NCI-H187 (cell line): ENCODE measurements at regions not wholly inside any gene's neighbourhood (a gene's known extent, or its start where the extent isn't known, plus 50 kb on each side); places are given as distances from the start of the nearest gene placed in this dataset.

Experiments used
- DNase-seq, 2 experiments: peaks; one replicate each; lab custom pipeline; 2025; lab: John Stamatoyannopoulos, UW

DNA sequence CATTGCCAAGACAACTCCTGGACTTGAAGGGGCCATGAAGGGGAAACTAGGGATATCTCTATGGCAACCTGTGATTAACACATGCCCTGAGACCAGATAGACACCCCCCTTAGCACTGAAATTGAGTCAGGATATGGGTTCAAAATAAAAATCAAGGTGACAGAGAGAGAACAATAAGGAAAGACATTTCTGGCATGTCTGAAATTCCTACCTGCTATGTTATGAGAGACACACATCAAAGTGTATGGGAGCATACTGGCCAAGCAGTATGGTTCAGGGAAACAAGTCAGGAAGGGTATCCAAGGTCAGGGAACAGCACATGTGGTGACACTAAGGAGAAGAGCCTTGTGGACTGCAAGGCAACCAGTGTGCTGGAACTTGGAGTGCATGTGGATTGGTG is 388.7 kb downstream of the SHQ1 start:
- no peak for DNase-seq

DNA sequence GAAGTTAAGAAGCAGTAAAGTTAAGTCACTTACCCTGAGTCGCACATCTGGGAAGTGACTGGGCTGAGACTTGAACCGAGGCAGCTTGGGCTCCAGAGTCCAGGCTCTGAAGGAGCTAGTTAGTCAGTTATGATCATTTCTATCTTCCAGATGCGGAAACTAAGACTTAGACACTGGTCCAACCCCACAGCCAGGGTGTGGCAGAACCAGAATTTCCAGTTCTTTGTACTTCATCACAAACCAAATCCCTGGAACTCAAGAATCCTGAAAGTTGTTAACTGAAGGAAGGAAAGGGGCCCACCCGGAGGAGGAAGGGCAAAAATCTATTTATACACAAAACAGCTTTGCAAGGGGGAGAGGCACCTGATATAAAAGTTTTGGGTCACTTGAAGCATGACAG is 389.9 kb downstream of the SHQ1 start:
- no peak for DNase-seq

DNA sequence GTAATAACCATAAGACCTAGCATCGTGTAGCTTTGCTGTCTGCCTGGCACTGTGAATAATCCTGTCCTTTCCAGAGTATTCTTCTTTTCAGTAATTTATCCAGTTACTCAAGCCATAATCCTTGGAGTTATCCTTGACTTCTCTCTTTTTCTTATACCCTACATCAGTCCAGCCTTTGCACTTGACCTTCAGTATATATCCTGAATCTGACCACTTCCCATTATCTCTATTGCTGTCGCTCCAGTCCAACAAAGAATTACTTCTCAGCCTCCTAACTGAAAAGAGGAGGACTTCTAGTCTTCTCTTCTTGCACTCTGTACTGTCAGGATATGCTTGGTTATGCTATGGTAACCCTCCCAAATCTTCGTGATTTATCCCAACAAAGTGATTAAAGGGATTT is 393.8 kb downstream of the SHQ1 start:
- DNase-seq = no peak

DNA sequence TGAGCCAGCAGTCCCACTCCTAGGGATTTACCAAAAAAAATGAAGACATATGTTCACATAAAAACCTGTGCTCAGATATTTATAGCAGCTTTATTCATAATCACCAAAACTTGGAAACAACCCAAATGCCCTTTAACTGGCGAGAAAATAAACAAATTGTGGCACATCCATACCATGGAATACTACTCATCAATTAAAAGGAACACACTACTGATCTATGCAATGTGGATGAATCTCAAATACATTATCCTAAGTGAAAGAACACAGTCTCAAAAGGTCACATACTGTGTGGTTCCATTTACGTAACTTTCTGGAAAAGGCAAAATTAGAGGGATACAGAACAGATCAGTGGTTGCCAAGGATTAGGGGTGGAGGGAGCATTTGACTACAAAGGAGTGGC is 394.5 kb downstream of the SHQ1 start:
- DNase-seq = no peak

DNA sequence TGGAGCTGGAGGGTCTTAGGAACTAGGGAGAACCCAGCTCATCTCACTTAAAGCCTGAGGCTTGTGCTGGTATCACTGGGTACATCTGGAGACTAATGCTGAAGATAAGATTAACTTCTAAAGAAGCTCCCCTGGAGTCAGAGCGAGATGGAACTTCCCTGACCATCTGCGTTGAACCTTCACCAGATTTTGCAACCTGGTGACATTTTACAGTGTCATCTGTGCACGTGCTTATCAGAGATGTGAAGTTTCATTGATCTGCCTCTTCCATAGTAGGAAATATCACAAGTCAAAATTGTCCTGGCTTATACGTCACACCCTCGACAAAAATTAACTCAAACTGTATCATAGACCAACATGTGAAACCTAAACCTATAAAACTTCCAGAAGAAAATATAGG is 395.5 kb downstream of the SHQ1 start:
- no peak for DNase-seq

DNA sequence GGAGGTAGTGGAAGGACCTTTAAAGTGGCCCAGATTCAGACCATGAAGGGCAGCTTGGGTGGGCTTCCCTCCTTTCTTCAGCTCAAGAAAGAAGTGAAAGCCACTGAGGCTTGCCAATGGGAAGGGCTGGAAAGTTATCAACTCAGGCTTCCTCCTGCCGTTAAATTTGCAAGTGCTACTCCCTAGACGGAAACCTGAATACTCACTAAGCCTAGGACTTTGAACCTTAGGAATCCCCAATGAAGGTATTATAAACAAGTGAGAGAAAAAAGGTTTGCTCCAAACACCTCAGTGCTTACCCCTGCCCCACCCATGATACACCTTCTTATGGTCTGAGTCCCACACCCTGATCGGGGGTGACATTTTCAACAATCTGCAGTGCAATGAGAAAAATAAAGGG is 396.4 kb downstream of the SHQ1 start:
- DNase-seq = no peak

DNA sequence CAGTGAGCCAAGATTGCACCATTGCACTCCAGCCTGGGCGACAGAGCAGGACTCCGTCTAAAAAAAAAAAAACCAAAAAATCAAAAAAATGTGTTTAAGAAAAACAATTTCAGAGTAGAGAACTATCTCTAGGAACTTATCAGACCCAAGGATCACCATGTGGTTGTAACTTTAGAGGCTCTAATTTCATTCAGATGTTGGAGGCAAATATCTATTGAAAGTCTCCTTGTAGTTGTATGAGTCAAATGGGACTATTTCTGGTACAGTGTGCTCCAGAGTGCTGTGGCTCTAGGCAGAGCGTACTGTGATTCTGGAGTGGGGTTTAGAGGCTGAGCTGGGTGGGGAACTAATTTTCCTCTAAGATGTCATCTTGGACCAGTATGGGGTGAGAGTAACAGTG is 398.7 kb downstream of the SHQ1 start:
- DNase-seq = no peak

DNA sequence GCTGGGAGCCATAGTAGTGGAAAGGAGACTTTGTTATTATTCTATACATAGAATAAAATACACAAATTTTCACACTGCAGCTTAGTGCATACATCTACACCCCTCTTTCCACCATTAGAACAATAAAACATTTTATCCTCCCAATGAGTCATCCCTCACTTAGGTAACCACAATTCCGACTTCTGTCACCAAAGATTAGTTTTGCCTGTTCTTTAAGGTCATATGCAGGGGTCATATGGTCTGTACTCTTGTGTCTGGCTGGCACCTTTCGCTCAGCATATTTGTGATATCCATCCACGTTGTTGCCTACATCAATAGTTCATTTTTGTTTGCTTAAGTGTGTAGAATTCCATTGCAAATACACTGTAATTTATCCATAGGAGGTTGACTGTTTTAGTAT is 399.4 kb downstream of the SHQ1 start:
- no peak for DNase-seq

DNA sequence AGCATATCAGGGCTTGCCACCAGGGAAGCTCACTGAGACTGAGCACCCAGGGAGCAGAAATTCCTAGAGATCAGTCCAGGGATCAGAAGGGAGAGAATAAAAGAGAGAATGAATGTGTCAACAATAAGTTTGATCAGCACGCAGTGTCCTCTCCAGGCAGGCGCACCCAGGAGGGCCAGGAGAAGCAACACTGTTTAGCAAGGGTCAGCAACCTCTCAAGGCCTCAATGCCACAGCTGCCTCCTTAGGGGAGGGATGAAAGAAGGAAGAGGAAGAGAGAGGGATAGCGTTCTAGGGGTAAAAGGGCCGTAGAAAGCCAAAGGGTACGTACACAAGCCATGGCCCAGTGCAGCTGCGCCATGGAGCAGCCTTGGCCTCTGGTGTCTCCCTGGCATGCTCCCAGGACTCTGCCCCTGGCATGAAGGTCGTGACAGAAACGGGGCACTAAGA is 399.8 kb downstream of the SHQ1 start:
- no peak for DNase-seq

DNA sequence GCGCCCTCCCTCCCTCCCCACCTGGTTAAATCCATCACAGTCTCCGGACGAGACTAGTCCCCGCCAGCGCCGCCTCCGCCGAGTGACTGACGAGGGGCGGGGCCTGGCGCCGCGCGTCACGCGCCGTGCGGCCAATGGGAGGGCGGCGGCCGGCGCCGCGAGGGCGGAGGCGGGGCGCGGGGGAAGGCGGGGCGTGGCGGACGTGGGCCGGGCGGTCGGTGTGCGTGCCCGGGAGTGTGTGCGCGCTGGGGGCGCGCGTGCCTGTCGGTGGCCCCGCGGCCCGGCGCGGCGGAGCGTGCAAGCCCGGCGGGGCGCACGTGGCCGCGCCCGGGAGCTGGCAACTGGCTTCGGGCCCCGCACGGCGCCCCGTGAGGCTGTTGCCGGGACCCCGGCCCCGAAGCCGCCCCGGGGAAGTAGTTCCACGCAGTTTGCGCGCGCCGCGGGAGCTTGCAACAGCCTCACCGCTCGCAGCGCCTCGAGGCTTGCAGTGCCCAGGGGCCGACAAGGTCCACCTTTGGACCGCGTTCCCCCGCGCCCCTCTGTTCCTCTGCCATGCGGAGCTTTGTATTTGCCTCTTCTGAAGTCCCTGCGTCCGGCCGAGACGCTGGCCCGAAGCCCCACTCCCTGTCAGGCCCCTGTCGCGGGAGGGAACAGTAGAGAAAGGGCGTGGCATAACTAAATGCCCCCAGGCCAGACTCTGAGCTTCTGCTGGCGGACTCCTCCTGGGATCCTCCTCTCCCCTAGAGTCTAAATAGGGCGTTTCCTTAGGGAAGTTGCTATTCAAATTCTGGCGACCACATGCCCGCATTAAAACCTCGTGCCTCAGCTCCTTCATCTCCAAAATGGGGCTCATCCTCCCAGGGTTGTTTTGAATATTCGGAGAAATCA is 400.9 kb downstream of the SHQ1 start:
- DNase-seq = peak; percentile 29 to 73

DNA sequence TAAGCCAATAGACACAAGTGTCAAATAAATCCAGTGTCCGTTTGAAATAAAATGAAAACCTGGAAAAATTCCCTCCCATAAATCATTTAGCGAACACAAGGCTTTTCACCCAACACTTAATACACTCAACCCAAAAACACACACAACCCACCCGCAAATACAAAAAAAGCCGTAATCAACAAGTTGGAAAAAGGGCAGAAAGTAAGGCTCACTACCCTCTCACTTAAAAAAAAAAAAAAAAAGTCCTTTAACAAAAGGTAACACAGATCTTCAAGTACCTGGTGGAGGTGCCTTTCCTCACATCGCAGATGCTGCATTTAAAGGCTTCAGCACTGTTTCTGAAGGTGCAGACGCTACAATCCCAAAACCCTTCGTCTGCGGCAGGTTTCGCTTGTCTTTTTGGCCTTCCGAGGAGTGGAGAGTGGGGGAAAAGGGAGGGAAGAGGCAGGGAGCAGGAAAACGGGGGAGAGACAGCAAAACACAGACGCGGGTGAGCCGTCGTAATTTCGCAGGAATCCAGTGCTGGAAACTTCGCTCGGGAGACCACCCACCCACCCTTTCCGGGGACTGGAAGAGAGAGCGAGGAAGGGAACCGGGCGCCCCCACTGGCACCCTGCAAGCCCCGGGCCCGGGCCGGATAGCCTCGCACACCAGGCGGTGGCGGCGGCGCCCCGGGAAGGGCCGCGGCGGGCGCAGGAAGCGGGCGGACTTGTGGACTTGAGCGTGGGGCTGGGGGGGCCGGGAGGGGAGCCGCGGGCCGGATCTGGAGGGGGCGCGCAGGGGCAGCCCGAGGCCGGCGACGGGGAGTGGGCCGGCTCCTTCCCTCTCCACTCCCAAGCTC is 401.8 kb downstream of the SHQ1 start, which contains the start of gene RYBP:
Gene RYBP, minus strand, starts transcription at position 404 of the 841 bp plus-strand sequence.
- DNase-seq = no peak

DNA sequence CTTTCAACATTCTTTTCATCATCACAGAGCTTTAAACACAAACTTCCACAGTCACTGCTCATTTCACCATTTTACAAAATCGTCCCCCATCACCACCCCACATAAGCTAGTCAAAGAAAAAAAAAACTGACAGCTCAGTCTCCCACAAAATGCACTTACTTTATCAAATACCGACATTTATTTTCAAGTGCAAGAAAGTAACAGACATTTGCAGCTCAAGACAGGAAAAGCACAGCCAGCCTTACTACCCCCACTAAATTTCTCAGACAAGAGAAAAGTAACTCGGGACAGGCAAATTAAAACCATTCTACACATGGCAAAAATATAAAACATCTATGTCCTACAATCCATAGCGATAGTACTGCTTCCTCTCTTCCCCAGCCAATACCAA is 402.4 kb downstream of the SHQ1 start:
- no peak for DNase-seq

DNA sequence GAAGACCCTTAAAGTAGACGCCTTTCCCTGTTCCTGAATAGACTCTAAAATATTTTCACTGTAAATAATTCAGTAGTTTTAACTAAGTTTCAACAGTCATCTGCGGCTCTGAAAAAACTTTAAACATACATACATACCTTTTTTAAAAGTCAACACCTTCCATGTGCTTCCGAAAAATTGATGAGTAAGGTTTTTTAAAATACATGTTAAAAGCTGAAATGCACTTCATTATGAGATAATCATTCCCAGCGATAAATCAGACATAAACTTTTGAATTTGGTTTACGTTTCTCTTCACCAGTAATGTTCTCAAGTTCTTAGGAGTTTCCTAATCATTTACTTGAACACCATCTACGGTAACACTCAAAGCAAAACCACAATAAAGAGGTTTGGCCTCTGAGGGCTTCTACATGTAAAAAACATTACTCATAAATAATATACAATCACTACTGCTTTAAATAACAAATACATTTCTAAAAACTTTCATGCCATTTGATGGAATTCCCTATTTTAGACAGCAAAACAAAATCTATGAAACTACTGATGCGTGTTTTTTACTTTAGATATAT is 403.5 kb downstream of the SHQ1 start:
- no peak for DNase-seq

DNA sequence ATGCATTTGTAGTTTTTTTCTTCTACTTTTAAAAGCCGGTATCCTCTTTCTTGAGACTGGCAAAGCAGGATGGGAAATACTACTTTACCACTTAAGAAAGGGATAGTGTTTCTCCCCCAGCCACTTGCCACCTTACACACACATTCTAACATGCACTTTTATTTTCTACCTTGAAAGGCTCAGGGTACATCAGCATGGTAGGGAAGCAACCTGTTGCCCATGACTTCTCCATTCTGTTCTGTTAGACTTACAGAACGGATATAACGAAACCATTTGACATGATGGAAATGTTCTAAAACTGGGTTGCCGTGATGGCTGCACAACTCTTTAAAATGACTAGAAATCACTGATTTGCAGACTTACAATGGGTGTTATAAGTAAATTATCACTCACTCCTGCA is 405.5 kb downstream of the SHQ1 start:
- DNase-seq = no peak

DNA sequence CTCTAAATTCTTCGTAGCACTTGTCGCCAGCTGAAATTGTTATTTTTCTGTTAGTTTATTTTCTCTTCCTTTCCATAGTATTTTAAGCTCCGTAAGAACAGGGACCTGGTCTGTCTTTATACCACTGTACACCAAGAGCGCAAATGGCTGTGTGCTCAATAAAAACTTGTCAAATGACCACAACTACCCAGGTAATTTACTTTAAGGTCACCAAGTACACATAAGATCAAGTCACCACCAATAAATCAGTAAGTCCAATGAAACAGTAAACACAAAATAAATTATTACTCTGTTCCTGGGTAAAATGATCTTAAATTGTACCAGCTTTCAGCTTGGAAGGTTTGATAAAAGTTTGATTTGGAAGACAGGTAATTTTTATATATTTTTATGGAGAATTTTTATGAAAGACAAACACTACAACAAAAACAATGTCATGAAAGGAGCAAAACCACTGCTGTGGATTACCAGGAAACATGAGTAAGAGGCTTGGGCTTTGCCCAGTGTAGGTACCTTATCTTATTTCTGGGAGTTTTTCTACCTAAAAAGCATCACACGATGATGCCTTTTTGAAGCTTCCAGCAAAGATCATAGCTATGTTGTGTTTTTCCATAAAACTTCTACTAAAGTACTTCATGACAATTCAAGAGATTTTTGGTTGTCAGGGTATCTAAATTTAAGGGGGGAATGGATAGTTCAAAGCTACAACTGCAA is 406.8 kb downstream of the SHQ1 start:
- no peak for DNase-seq

DNA sequence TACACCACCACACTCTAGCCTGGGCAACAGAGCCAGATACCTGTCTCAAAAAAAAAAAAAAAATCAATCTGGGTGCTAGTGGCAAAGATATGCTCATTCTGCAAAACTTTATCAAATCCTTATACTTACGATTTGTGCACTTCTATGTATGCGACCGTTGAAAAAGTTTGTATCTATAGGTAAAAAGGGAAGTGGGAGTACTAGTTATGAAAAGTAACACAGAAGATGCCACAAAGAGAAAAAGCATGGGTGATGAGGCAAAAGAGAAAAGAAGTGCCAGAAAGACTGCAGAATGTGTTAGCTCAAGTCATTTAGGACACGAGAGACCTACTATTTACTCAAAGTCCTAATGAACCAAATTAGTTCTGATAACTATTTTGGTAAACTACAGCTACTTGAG is 407.8 kb downstream of the SHQ1 start:
- no peak for DNase-seq

DNA sequence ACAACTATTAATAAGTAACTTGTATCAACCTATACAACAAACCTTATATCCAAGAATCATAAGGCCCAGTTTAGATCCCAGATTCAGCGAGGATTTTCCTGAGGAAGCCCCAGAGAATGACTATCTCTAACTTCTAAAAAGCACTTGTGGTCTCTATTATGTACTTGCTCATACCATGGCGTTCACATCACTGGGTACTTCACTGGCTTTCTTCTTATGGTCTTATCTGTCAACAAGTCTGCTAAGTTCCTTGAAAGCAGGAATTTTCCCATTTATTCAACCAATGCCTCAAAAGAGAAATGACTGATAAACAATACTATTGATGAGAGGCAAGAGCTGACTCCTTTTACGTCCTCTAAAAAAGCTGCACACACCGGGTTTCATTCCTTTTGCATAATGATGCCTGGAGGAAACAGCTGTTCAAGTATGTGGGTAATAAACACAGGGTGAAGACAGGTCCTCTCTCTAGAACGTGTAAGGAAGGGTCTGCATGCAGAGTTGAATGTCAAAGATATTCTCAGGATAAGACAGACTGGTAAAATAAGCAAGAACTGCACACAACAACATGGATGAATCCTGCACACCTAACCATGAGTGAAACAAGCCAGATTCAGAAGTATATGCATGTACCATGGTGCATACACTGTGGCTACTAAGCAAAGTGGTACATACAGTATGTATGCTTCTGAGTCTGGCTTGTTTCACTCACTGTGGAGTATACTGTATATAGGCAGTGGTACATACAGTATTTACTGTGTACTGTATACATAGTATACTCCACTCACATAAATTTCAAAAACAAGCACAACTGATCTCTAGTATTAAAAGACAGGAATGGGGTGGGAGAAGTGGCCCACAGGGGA is 408.7 kb downstream of the SHQ1 start:
- DNase-seq = no peak

DNA sequence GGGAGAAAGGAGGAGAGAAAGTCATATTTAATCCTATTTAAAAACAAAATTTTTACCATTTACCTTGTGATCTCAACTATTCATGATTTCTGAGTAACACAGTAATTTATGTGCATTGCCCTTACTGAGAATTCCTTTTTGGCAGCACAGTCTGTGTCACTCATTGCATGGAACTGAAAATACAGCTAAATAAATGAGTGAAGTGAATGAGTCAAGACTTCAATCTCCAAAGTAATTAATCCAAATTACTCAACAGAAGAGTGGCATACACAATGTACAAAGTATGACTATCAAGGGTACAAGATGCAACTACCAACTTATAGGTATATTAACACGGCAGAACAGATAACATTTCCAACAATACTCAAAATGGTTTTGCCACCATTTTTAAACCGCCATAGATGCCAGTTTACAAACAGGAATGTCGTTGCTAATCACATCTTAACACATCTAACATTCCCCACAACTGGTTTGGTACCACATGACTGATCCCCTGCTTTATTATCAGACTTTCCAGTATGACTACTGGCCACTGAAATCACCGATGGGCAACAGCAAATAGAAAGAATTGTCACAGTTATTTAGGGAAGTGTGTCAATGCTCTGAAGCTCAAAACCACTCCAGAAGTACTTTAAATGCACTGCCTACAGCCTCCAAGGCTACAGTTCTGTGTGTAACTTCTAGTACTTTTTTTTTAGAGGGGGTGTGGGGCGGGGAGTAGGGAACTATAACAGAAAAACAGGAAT is 410.4 kb downstream of the SHQ1 start:
- DNase-seq = no peak

DNA sequence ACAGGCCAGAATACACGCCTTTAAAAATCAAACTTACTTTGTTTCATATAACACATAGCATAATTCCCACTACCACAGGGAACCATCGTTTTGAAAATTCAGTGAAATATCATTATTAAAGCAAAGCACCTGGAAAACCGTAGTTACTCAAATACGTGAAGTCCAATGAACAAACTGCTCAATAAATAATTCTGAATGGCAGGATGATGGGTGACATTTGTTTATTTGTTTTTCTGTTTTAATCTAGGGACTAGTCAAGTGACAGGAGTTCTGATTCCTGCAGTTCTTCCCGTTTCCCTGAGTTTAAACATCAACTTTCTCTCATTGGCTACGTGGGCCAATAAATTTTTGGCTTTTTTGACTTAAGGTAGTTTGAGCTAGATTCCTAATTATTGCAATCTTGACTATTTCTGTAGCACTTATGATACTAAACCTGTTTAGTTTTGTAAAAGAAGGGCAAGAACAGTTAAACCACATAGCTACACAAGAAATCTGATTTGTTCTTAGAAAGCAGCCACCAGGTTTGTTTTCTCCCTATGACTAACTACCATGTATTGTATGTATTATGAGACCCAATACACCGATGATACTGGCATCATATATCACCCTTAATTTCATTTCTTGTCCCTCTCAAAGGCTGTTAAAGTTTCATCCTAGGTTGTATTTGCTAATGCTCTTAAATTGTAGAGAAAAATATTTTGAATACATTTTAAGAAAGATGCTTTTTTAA is 411.2 kb downstream of the SHQ1 start:
- DNase-seq = no peak

DNA sequence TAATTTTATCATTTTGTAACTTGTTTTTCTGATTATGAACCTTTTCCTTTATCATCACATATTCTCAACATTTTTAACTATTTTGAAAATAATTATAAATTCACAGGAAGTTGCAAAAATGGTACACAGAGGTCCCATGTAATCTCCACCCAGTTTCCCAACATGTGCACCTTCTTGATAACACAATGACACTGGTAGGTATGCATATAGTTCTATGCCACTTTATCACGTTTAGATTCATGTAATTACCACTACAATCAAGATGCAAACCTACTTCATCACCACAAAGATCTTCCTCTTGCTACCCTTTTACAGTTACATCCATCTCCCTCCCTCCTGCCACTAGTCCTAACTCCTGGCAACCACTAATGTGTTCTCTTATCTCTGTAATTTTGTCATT is 413.9 kb downstream of the SHQ1 start:
- DNase-seq = no peak
